Prostate gland (tissue), 2 donors: ENCODE measurements at regions not wholly inside any gene's neighbourhood (a gene's known extent, or its start where the extent isn't known, plus 50 kb on each side); places are given as distances from the start of the nearest gene placed in this dataset.

Experiments used
- CTCF ChIP-seq, 4 experiments: fragments of 200-600 bp in 2 of 4; fragments of 450-650 bp in 2 of 4; sonication (generic) in 2 of 4; IDR thresholded peaks; 1 replicate in 3 of 4; 2 replicates in 1 of 4; pipeline ENCODE4 v1.5.1; 2016 to 2019; ENCODE audit warnings: antibody characterized with exemption in 4 of 4, mild to moderate bottlenecking in 2 of 4, moderate library complexity in 2 of 4
- POLR2AphosphoS5 ChIP-seq: sonication (generic); formaldehyde crosslinking; IDR thresholded peaks from one replicate; pipeline ENCODE4 v1.6.1; 2017; ENCODE audit warnings: antibody characterized with exemption

GRCh38 chr19:29264897-29265296 is 51.9 kb upstream of the UQCRFS1 start:
- no peak for TF ChIP-seq CTCF (IDR thresholded peaks at IDR 0.05)
- TF ChIP-seq POLR2AphosphoS5 = no peak
